OCI-LY1 (cell line): ENCODE measurements at regions not wholly inside any gene's neighbourhood (a gene's known extent, or its start where the extent isn't known, plus 50 kb on each side); places are given as distances from the start of the nearest gene placed in this dataset.

ENCODE experiments used
- H2AFZ ChIP-seq: fragments of 200-600 bp; sonication (generic), shearing (Covaris generic); 2 replicates; pipeline ENCODE4 v1.6.0; 2014; ENCODE audit warnings: antibody characterized with exemption, mild to moderate bottlenecking, low read length
- H3F3A ChIP-seq: fragments of 200-600 bp; sonication (generic), shearing (Covaris generic); 2 replicates; pipeline ENCODE4 v1.6.0; 2014; ENCODE audit warnings: mild to moderate bottlenecking, antibody characterized with exemption, low read length, moderate library complexity; ENCODE audit not compliant: insufficient read depth
- H3K27ac ChIP-seq: fragments of 200-600 bp; sonication (generic); 2 replicates; pipeline ENCODE4 v1.5.1; 2014; ENCODE audit warnings: low read length, mixed run types, mild to moderate bottlenecking, low read depth; ENCODE audit not compliant: poor library complexity, severe bottlenecking
- H3K27me3 ChIP-seq: fragments of 200-600 bp; sonication (generic); 2 replicates; pipeline ENCODE4 v1.6.0; 2014; ENCODE audit warnings: antibody characterized with exemption, mild to moderate bottlenecking, low read length, moderate library complexity; ENCODE audit not compliant: insufficient read depth
- H3K36me3 ChIP-seq: fragments of 200-600 bp; sonication (generic); 2 replicates; pipeline ENCODE4 v1.6.1; 2014; ENCODE audit warnings: mild to moderate bottlenecking, antibody characterized with exemption, low read length, moderate library complexity, mixed read lengths; ENCODE audit not compliant: insufficient read depth
- H3K4me1 ChIP-seq: fragments of 200-600 bp; sonication (generic); 2 replicates; pipeline ENCODE4 v1.5.1; 2014; ENCODE audit warnings: mild to moderate bottlenecking, low read length, moderate library complexity; ENCODE audit not compliant: insufficient read depth, severe bottlenecking
- H3K4me2 ChIP-seq: fragments of 200-600 bp; sonication (generic), shearing (Covaris generic); 2 replicates; pipeline ENCODE4 v1.6.1; 2014; ENCODE audit warnings: low read length
- H3K4me3 ChIP-seq: fragments of 200-600 bp; sonication (generic); 2 replicates; pipeline ENCODE4 v1.5.1; 2014; ENCODE audit warnings: low read length, low read depth, mild to moderate bottlenecking, mixed read lengths; ENCODE audit not compliant: poor library complexity, severe bottlenecking
- H3K79me2 ChIP-seq: fragments of 200-600 bp; shearing (Covaris generic); 2 replicates; pipeline ENCODE4 v1.6.1; 2016; ENCODE audit warnings: mixed run types, low read length, mixed read lengths; ENCODE audit not compliant: insufficient read depth
- H3K9ac ChIP-seq: fragments of 200-600 bp; sonication (generic), shearing (Covaris generic); 2 replicates; pipeline ENCODE4 v1.6.1; 2014; ENCODE audit warnings: mild to moderate bottlenecking, low read length, mixed read lengths
- H3K9me2 ChIP-seq: fragments of 200-600 bp; sonication (generic), shearing (Covaris generic); 2 replicates; pipeline ENCODE4 v1.6.1; 2014; ENCODE audit warnings: low read depth, mild to moderate bottlenecking, low read length, mixed read lengths
- H3K9me3 ChIP-seq: fragments of 200-600 bp; shearing (Covaris generic); 2 replicates; pipeline ENCODE4 v1.6.1; 2014; ENCODE audit warnings: low read length, mixed read lengths
- H4K20me1 ChIP-seq: fragments of 200-600 bp; sonication (generic), shearing (Covaris generic); 2 replicates; pipeline ENCODE4 v1.6.0; 2016; ENCODE audit warnings: mild to moderate bottlenecking, low read length; ENCODE audit not compliant: insufficient read depth
- EZH2 ChIP-seq: fragments of 200-600 bp; sonication (generic), shearing (Covaris generic); IDR thresholded peaks from 2 replicates; pipeline ENCODE4 v1.8.0; 2017; ENCODE audit warnings: borderline replicate concordance, mixed run types, mild to moderate bottlenecking, antibody characterized with exemption, low read length, moderate library complexity, mixed read lengths
- TF ChIP-seq, protein P1 (sequence below): fragments of 200-600 bp; sonication (generic), shearing (Covaris generic); IDR thresholded peaks from 2 replicates; pipeline ENCODE4 v1.5.1; 2017; ENCODE audit warnings: mild to moderate bottlenecking, antibody characterized with exemption, low read length, moderate library complexity, mixed read lengths

DNA sequence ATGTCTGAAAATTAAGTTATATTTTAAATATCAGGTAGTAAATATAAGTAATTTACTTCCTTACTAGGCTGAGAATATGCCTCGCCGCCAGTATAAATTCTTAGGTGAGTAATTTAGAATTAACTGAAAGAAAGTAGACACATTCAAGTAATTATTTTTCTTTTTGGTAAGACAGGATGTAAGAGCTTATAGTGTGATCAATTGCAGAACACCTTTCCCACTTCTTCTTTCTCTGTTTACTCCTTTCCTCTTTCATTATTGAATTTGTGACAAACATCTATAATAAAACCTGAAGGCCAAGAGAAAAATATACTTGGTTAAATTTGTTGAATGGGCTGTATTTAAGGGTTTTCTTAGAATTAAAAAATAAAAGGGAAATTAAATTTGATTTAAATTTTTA, 195.1 kb upstream of the CDKN2B start:
- H3K27me3 ChIP-seq = no peaks in the 10 kb centered on the region
- no peaks in the 10 kb centered on the region for H4K20me1 ChIP-seq
- H3K9me3 ChIP-seq = no peaks in the 10 kb centered on the region
- no peaks in the 10 kb centered on the region for H3F3A ChIP-seq
- no peaks in the 10 kb centered on the region for H3K4me1 ChIP-seq
- H3K79me2 ChIP-seq = no peaks in the 10 kb centered on the region
- no peak overlapping the region for H2AFZ ChIP-seq
- H3K9ac ChIP-seq = no peak overlapping the region
- no peak overlapping the region for H3K4me3 ChIP-seq
- H3K4me2 ChIP-seq = no peak overlapping the region
- TF ChIP-seq, protein P1, sequence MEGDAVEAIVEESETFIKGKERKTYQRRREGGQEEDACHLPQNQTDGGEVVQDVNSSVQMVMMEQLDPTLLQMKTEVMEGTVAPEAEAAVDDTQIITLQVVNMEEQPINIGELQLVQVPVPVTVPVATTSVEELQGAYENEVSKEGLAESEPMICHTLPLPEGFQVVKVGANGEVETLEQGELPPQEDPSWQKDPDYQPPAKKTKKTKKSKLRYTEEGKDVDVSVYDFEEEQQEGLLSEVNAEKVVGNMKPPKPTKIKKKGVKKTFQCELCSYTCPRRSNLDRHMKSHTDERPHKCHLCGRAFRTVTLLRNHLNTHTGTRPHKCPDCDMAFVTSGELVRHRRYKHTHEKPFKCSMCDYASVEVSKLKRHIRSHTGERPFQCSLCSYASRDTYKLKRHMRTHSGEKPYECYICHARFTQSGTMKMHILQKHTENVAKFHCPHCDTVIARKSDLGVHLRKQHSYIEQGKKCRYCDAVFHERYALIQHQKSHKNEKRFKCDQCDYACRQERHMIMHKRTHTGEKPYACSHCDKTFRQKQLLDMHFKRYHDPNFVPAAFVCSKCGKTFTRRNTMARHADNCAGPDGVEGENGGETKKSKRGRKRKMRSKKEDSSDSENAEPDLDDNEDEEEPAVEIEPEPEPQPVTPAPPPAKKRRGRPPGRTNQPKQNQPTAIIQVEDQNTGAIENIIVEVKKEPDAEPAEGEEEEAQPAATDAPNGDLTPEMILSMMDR = no peak
- no peak for TF ChIP-seq EZH2
- H3K9me2 ChIP-seq = no peaks in the 10 kb centered on the region
- no peak overlapping the region for H3K27ac ChIP-seq
- H3K36me3 ChIP-seq = no peaks in the 10 kb centered on the region

DNA sequence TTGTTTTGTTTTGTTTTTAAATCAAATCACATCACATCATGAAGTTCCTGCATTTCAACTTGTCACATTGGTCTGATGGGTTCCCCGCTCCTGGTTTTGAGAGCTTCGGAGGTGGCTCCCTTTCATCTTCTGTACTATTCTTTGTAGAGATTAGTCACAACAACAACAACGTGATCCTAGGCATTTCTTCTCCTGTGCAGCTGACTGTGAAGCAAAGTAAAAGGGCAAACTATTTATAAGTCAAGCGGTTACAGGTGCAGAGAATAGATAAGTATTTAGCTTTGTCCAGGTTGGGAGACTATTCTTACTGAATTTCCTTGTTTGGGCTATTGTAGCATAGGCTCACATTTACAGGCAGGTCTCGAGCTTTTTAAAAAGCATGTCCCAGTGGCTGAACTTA, 197.7 kb upstream of the CDKN2B start:
- Histone ChIP-seq H3K36me3 (no peaks in the 10 kb centered on the region), H3K9ac (no peak overlapping the region), H3K4me2 (no peak overlapping the region), H3K4me3 (no peak overlapping the region), H4K20me1 (no peaks in the 10 kb centered on the region), H3K9me2 (no peaks in the 10 kb centered on the region), H3K9me3 (no peaks in the 10 kb centered on the region), H3K4me1 (no peaks in the 10 kb centered on the region), H2AFZ (no peak overlapping the region), H3F3A (no peaks in the 10 kb centered on the region), H3K27me3 (no peaks in the 10 kb centered on the region), H3K79me2 (no peaks in the 10 kb centered on the region), H3K27ac (no peak overlapping the region)
- TF ChIP-seq, protein P1 = no peak
- no peak for TF ChIP-seq EZH2

DNA sequence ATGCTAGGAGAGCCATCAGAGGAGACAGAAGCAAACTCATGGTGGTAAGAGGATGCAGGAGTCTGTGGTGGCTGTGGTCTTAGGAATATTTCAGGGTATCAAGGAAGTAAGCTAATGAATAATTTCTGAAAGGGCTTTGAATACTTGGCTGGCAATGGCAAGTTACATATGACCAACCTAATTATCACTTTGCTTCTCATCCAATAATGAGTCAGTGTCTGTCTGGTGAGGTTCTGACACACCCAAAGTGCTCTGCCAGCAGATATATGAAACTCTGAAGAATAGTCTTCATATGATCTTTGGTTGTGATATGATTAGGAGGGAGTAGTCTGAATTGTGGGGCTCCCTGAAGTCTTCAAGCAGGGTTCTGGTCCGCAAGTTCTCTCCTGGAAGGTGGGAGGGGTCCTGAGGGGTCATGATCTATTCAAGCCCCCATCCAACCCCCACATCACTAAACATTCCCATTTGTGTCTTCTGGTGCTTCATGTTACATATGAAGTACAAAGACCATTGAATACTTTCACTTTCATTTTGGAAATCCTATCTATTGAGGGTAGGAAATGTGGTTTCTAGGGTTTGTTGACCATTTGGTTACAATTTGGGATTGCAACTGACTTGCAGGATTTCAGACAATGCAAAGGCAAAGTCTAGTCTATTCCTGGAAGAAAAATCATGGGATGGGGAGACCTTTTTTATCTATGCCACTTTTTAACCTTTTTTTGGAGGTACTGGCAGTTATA, 199.9 kb upstream of the CDKN2B start:
- Histone ChIP-seq H3K9me3 (no peaks in the 10 kb centered on the region), H3K36me3 (no peaks in the 10 kb centered on the region), H3K9me2 (no peaks in the 10 kb centered on the region), H3K4me3 (no peak overlapping the region), H4K20me1 (no peaks in the 10 kb centered on the region), H3K4me1 (no peaks in the 10 kb centered on the region), H3K79me2 (no peaks in the 10 kb centered on the region), H3K27ac (no peak overlapping the region), H2AFZ (no peak overlapping the region), H3K27me3 (no peaks in the 10 kb centered on the region), H3K9ac (no peak overlapping the region), H3F3A (no peaks in the 10 kb centered on the region), H3K4me2 (no peak overlapping the region)
- TF ChIP-seq EZH2 = no peak
- TF ChIP-seq, protein P1 = no peak
